ENCODE measurements at regions not wholly inside any gene's neighbourhood (a gene's known extent, or its start where the extent isn't known, plus 50 kb on each side); places are given as distances from the start of the nearest gene placed in this dataset.

DNA sequence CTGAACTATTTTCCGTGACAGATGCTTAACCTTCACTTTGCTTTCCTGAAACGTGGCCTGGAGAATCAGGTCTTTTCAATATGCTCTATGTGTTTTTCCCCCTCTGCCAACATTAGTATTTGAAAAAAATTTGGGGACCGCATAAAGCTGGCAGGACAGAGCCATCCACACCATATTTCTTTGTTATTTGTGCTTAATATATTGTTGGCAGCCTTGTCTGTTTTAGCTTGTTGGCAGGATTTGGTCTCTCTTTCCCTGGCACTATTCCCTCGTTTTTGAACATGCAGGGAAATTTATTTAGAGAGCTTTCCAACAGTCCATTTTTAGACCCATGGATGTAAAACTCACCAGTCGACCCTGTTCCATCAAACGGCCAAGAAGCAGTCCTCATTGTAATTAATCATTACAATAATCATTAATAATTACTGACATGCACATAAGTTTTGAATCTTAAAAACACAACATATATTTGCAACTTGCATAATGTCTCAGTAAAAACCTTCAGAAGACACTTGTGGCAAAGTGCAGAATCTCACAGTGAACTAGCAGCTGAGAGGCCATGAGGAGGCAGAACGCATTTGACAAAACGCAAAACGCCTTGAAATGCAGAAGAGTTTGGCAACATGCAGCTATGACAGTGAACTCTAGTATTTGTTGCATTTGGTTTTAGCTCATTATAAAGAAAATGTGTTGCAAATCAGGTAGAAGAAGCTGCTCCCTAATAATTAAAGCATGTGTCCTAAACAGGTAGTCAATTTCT lies 514.2 kb downstream of the C6orf118 start:
- TF ChIP-seq, protein P1, sequence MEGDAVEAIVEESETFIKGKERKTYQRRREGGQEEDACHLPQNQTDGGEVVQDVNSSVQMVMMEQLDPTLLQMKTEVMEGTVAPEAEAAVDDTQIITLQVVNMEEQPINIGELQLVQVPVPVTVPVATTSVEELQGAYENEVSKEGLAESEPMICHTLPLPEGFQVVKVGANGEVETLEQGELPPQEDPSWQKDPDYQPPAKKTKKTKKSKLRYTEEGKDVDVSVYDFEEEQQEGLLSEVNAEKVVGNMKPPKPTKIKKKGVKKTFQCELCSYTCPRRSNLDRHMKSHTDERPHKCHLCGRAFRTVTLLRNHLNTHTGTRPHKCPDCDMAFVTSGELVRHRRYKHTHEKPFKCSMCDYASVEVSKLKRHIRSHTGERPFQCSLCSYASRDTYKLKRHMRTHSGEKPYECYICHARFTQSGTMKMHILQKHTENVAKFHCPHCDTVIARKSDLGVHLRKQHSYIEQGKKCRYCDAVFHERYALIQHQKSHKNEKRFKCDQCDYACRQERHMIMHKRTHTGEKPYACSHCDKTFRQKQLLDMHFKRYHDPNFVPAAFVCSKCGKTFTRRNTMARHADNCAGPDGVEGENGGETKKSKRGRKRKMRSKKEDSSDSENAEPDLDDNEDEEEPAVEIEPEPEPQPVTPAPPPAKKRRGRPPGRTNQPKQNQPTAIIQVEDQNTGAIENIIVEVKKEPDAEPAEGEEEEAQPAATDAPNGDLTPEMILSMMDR (IDR thresholded peaks at IDR 0.05): no peak
- TF ChIP-seq POLR2A (IDR thresholded peaks at IDR 0.05; ENCODE audit: low read depth): no peak
- no peak for TF ChIP-seq POLR2AphosphoS5 (IDR thresholded peaks at IDR 0.05)
- no peak for TF ChIP-seq EP300 (IDR thresholded peaks at IDR 0.05)

Measured in esophagus muscularis mucosa (tissue), 4 donors.